Lower leg skin (tissue), 4 donors: ENCODE measurements at regions not wholly inside any gene's neighbourhood (a gene's known extent, or its start where the extent isn't known, plus 50 kb on each side); places are given as distances from the start of the nearest gene placed in this dataset.

Experiments used
- DNase-seq, 2 donors: peaks; one replicate each; pipeline ENCODE4 v3.0.0-alpha.2; 2019; ENCODE audit warnings: low spot score in 2 of 2
- H3K4me3 ChIP-seq: fragments of 200-600 bp; sonication (generic); 2 replicates; pipeline ENCODE4 v1.5.1; 2017; ENCODE audit warnings: mild to moderate bottlenecking, low read depth; ENCODE audit not compliant: poor library complexity, severe bottlenecking
- CTCF ChIP-seq, 3 donors: fragments of 450-650 bp; IDR thresholded peaks; one replicate each; pipeline ENCODE4 v1.5.1; 2016; ENCODE audit warnings: antibody characterized with exemption in 3 of 3, mild to moderate bottlenecking in 3 of 3, moderate library complexity in 2 of 3
- POLR2A ChIP-seq, 2 donors: fragments of 450-650 bp; IDR thresholded peaks; one replicate each; pipeline ENCODE4 v1.6.1; 2016 to 2017; ENCODE audit warnings: antibody characterized with exemption in 2 of 2, mild to moderate bottlenecking in 1 of 2, moderate library complexity in 1 of 2
- WGBS, 2 donors: methylation state at CpG; one replicate each; pipeline ENCODE4 v1.1.5; 2018; 5-methylcytosine and 5-hydroxymethylcytosine counted together
- intact Hi-C: fragments of 100-400 bp; cut with DNase I; formaldehyde crosslinking; loops from one replicate; pipeline ENCODE4 v1.15.0; 2023; ENCODE audit warnings: low total_unique reads

- intact Hi-C loops = no loop called here
- no peak overlapping the region for H3K4me3 ChIP-seq
- WGBS, 2 donors = 37 to 55% methylated on average over 2 of the region's 2 CpGs
- no peak for DNase-seq
- TF ChIP-seq POLR2A (IDR thresholded peaks at IDR 0.05) (no peak), CTCF (IDR thresholded peaks at IDR 0.05) (no peak)
Observed at GRCh38 chr13:47680748-47681147, 320.3 kb downstream of the SUCLA2 start.

GRCh38 chr13:47679401-47679800 lies 321.7 kb downstream of the SUCLA2 start:
- WGBS, 2 donors = 38 to 58% methylated on average over 1 of the region's 1 CpG
- DNase-seq = no peak
- H3K4me3 ChIP-seq = no peak overlapping the region
- intact Hi-C loops = no loop called here
- TF ChIP-seq CTCF (IDR thresholded peaks at IDR 0.05) = no peak

- intact Hi-C loops = no loop called here
- TF ChIP-seq CTCF (IDR thresholded peaks at IDR 0.05) (no peak), POLR2A (IDR thresholded peaks at IDR 0.05) (no peak)
- 71 to 79% methylated on average over 4 of the region's 4 CpGs for WGBS, 2 donors
- no peak for DNase-seq
- H3K4me3 ChIP-seq = no peak overlapping the region
Observed at GRCh38 chr13:47678201-47678968, 322.7 kb downstream of the SUCLA2 start.

GRCh38 chr13:47675871-47676270 lies 325.2 kb downstream of the SUCLA2 start:
- no peak for DNase-seq
- TF ChIP-seq CTCF (IDR thresholded peaks at IDR 0.05) = no peak
- no peak for TF ChIP-seq POLR2A (IDR thresholded peaks at IDR 0.05)
- no peak overlapping the region for H3K4me3 ChIP-seq
- 63 to 73% methylated on average over 4 of the region's 4 CpGs for WGBS, 2 donors
- intact Hi-C loops = no loop called here

GRCh38 chr13:47673009-47673850 lies 327.8 kb downstream of the SUCLA2 start:
- TF ChIP-seq POLR2A (IDR thresholded peaks at IDR 0.05) (no peak), CTCF (IDR thresholded peaks at IDR 0.05) (no peak)
- intact Hi-C loops = no loop called here
- no peak overlapping the region for H3K4me3 ChIP-seq
- no peak for DNase-seq
- WGBS, 2 donors = 24 to 30% methylated on average over 5 of the region's 5 CpGs
